HG03571 (cell line): ENCODE measurements at regions not wholly inside any gene's neighbourhood (a gene's known extent, or its start where the extent isn't known, plus 50 kb on each side); places are given as distances from the start of the nearest gene placed in this dataset.

Experiments
- ATAC-seq: cut with Tn5 transposase; IDR thresholded peaks from one replicate; pipeline ENCODE4 v1.9.1; 2021; ENCODE audit not compliant: unreplicated experiment

- no peak for ATAC-seq
Measured at GRCh38 chr15:70258369-70259027, 160.8 kb upstream of the TLE3 start.

- ATAC-seq: no peak
Measured at GRCh38 chr15:70257573-70258248, 160.0 kb upstream of the TLE3 start.

DNA sequence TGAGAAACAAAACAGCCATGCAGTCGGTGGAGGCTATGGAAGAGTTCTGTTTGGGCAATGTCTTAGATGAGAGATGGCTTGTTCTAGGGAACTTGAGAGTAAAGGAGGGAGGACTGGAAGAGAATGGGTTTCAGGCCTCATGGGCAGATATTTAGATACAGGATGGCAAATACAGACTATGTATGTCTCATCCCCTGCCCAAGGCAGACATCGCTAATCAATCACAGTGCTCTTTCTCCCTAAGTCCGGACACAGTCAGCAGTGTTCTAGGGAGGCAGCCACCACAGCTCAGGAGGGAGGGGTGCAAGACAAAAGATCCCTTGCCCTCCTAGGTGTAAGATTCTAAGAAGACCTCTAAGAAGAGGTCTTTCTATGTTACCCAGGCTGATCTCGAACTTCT is 159.3 kb upstream of the TLE3 start:
- ATAC-seq: no peak

DNA sequence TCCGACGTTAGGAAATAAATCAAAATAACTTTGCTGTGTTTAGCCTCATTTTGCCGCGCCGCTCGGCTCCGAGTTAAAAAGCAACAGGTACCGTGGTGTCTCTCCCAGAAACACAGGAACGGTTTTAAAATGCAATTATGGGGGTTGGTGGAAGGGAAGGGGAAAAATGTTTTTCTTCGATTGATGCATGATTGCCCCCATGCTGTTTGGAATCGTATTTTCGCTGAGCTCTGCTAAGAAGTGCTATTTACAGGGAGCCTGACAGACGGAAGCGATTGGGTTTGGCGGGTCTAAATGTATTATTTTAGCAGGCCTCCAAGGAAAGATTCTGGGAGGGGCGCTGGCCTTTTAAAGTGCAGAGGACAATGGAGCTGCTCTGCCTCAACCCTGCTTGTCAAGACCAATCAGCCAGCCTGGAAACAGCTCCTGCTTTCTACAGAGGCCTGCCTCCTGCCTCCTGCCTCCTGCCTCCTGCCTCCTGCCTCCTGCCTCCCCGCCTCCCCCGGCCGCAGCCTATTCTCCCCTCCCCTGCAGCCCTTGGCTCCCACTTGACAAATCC is 156.7 kb upstream of the TLE3 start:
- no peak for ATAC-seq

- ATAC-seq: no peak
Measured at GRCh38 chr15:70253461-70254156, 155.9 kb upstream of the TLE3 start.

DNA sequence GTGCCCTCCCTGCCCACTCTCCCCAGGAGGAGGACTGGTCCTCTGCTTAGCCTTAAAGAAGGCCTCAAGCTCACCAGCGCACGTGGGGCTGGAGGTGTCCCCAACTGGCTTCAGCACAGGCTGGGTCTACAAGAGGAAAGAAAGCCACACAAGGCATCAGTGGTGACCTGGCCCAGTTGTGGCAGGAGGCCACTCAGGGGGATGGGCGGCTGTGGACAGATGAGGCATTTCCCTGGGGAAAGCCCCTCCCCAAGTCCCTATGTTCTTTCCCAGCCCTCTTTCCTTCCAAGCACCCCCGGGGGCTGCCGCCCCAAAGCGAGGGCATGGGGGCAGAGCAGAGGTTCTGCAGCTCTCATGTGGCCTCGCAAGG is 155.2 kb upstream of the TLE3 start:
- no peak for ATAC-seq

GRCh38 chr15:70252056-70252950 is 154.6 kb upstream of the TLE3 start:
- ATAC-seq: no peak

- no peak for ATAC-seq
Measured at GRCh38 chr15:70251246-70251990, 153.7 kb upstream of the TLE3 start.

GRCh38 chr15:70250208-70251201 is 152.8 kb upstream of the TLE3 start:
- no peak for ATAC-seq

DNA sequence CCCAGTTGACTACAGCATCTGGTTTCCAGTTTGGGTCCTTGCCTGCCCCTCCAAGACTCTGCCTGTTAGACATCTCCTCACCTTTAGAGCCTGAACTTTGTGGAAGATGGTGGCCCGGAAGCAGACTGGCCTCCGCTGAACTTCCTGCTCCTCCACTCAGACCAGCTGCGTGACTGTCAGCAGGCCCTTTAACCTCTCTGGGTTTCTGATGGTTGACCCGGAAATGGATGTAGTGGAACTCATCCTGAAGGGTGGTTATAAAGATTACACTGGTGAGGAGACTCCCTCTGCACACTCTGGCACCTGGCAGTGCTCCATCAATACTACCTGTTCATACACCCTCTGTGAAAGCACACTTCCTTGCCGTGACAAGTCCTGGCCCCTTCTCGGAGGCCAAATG is 151.9 kb upstream of the TLE3 start:
- ATAC-seq: no peak

- no peak for ATAC-seq
Measured at GRCh38 chr15:70248116-70249025, 150.7 kb upstream of the TLE3 start.

DNA sequence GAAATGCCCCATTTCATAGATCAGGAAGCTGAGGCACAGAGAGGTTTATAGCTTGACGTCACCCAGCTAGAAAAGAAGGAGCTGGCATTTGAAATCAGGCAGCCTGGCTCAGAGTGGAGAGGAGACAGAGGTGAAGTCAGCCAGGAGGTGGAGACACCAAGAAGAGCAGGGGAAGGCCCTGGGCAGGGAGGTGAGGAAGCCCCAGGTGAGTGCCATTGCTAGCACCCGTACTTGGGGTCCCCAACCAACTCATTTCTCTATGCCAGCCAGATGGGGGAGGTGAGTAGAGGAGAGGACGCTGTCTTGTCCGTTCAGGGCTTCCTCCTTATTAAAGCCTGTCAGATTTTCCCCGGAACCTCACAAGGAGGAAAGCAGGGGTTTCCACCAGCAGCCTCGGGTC is 149.6 kb upstream of the TLE3 start:
- no peak for ATAC-seq

- ATAC-seq: no peak
Measured at GRCh38 chr15:70246623-70247220, 149.0 kb upstream of the TLE3 start.

- ATAC-seq: no peak
Measured at GRCh38 chr15:70245932-70246622, 148.4 kb upstream of the TLE3 start.

- no peak for ATAC-seq
Measured at GRCh38 chr15:70244978-70245542, 147.3 kb upstream of the TLE3 start.

DNA sequence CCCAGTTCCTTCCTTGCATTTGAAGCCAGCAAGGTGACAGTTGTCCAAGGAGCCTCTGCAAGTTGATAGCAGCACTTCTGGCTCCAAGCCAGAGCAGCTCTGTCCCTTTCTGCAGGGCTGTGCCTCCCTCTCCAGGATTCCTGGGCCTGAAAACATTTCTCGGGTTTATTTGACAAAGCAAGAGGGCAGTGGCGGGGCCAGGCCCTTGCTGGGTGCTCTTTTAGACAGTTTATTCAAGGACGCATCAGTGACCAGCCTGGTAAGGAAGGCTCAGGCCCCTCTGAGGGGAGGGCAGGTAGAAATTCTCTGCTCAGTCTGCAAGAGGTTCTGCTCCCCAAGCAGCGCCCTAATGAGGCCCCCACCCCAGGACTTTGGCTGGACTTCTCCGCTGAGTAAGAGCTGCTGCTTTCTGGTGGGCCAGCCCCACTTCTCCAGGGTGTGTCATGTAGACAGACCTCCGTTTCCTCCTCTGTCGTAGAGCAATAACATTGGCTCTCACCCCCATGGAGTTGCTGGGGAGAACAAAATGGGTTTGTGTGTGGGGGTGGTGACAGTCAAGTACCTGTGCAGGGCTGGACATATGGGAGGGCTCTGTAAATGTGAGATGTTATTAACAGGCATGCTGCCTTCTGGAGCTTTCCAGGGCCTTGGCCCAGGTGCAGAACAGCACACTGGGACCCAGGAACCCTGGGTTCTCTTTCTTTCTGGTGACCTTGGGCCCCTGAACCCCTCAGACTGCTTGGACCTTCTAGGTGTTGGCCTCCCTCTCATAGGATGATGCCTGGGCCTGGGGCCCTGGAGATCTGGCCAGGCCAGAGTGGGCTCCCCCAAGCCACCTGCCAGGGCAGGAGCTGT is 146.2 kb upstream of the TLE3 start:
- ATAC-seq: no peak
